Kidney (tissue), 13 donors: ENCODE measurements at regions not wholly inside any gene's neighbourhood (a gene's known extent, or its start where the extent isn't known, plus 50 kb on each side); places are given as distances from the start of the nearest gene placed in this dataset.

Source experiments
- DNase-seq, 5 donors: peaks; one replicate each; pipeline ENCODE4 v3.0.0-alpha.2; 2013 to 2020
- FAIRE-seq: peaks from 2 replicates; lab custom pipeline; 2012; peaks lifted over from hg19 to GRCh38; lab: Jason Lieb, UNC
- H3K27ac ChIP-seq, 2 donors: one replicate each; pipeline ENCODE4 v1.7.0; 2013; ENCODE audit warnings: low read depth in 2 of 2, low read length in 2 of 2, inconsistent platforms in 1 of 2
- H3K27me3 ChIP-seq: one replicate; pipeline ENCODE4 v1.7.1; 2013; ENCODE audit warnings: low read length, inconsistent platforms; ENCODE audit not compliant: control insufficient read depth, insufficient read depth
- H3K36me3 ChIP-seq, 3 donors: one replicate each; pipeline versions ENCODE4 v1.7.0 to v1.7.1; 2013; ENCODE audit warnings: low read length in 3 of 3, control low read depth in 1 of 3, inconsistent platforms in 1 of 3; ENCODE audit not compliant: insufficient read depth in 3 of 3, control insufficient read depth in 2 of 3
- H3K4me1 ChIP-seq, 3 donors: one replicate each; pipeline versions ENCODE4 v1.7.0 to v1.7.1; 2013; ENCODE audit warnings: low read length in 3 of 3, inconsistent platforms in 1 of 3, low read depth in 1 of 3; ENCODE audit not compliant: control insufficient read depth in 2 of 3, insufficient read depth in 2 of 3
- H3K4me3 ChIP-seq, 3 donors: one replicate each; pipeline versions ENCODE4 v1.7.0 to v1.8.1; 2013; ENCODE audit warnings: low read length in 3 of 3, control low read depth in 1 of 3, inconsistent platforms in 1 of 3
- H3K9ac ChIP-seq, 3 donors: one replicate each; pipeline versions ENCODE4 v1.7.0 to v1.7.1; 2013; ENCODE audit warnings: low read length in 3 of 3, control low read depth in 1 of 3, inconsistent platforms in 1 of 3
- H3K9me3 ChIP-seq, 3 donors: one replicate each; pipeline versions ENCODE4 v1.7.0 to v1.7.1; 2013; ENCODE audit warnings: low read length in 3 of 3, control low read depth in 1 of 3, inconsistent platforms in 1 of 3; ENCODE audit not compliant: control insufficient read depth in 2 of 3, insufficient read depth in 1 of 3
- intact Hi-C: fragments of 100-400 bp; cut with DNase I; formaldehyde crosslinking; loops from one replicate; pipeline ENCODE4 v1.11.1; 2022
- TF ChIP-seq, protein P1 (sequence below): IDR thresholded peaks from 3 replicates; pipeline ENCODE4 v1.5.1; 2012; ENCODE audit warnings: mild to moderate bottlenecking, moderate library complexity, borderline replicate concordance; ENCODE audit not compliant: insufficient read depth; ENCODE audit errors: extremely low read depth
- donor health status: control.
- donor health status: control.
- donor health status: control.
- donor health status: control.
- donor health status: control.
- donor health status: DM: yes; HTN: yes; CAD: no.
- donor health status: Normal renal cell carcinoma (clear cell type).

DNA sequence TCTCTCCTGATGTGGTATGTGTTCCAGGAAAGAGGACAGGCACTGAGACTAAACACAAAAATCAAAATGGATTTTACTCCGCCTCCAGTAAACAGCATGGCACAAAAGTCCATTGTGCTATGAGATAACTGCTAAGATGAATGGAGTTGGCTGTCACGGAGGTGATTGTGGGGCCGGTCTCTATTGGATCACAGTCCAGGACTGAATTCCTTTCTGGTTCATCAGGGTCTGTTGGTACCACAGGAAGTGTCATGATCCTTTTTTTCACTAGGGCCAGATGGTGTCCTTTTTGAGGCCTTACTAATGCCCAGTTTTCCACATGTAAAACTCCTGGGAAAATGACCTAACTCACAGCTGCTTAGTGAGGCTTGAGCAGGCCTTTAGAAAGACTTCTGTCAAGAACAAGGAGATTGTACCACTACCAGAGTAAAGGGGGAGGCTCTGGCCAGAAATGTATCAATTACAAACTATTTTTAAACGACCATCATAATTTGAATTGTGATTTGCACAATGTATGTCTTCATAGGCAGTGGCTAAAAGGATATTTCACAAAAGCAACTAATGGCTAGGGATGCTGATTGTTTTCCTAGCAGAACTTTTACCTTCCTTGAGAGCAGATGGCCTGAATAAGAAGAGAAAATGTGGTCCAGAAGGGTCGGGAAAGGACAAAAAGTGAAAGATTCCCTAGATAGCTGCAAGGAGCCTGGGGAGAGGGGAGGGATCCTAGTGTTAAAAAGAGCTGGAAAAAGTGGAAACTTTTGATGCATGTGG is 192.2 kb upstream of the POU3F2 start:
- no peak overlapping the region for H3K4me3 ChIP-seq
- H3K36me3 ChIP-seq: no peaks in the 10 kb centered on the region
- no peaks in the 10 kb centered on the region for H3K4me1 ChIP-seq
- H3K9ac ChIP-seq: no peak overlapping the region
- DNase-seq: no peak
- TF ChIP-seq, protein P1, sequence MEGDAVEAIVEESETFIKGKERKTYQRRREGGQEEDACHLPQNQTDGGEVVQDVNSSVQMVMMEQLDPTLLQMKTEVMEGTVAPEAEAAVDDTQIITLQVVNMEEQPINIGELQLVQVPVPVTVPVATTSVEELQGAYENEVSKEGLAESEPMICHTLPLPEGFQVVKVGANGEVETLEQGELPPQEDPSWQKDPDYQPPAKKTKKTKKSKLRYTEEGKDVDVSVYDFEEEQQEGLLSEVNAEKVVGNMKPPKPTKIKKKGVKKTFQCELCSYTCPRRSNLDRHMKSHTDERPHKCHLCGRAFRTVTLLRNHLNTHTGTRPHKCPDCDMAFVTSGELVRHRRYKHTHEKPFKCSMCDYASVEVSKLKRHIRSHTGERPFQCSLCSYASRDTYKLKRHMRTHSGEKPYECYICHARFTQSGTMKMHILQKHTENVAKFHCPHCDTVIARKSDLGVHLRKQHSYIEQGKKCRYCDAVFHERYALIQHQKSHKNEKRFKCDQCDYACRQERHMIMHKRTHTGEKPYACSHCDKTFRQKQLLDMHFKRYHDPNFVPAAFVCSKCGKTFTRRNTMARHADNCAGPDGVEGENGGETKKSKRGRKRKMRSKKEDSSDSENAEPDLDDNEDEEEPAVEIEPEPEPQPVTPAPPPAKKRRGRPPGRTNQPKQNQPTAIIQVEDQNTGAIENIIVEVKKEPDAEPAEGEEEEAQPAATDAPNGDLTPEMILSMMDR: no peak
- FAIRE-seq: no peak
- intact Hi-C loops: no loop called here
- no peaks in the 10 kb centered on the region for H3K9me3 ChIP-seq
- H3K27ac ChIP-seq: no peak overlapping the region
- no peaks in the 10 kb centered on the region for H3K27me3 ChIP-seq

DNA sequence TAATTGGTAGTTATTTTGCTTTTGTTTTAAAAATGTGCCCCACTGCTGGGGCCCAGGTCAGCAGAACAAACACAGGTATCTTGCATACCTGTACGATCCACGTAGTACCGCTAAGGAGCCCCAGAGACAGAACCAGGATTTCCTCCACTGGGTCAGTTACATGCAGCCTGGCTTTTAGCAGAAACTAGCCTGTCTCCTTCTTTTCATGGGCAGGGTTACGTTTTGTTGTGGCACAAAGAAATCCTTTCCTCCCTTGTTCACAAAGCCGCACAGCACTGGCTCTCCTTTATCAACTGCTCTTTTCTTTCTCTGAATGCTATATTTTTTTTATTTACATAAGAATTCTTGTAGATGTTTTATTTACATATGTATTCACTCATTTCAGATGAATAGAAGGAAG is 190.3 kb upstream of the POU3F2 start:
- H3K9ac ChIP-seq: no peak overlapping the region
- no peak for FAIRE-seq
- H3K9me3 ChIP-seq: no peaks in the 10 kb centered on the region
- intact Hi-C loops: no loop called here
- no peaks in the 10 kb centered on the region for H3K4me1 ChIP-seq
- no peaks in the 10 kb centered on the region for H3K27me3 ChIP-seq
- H3K27ac ChIP-seq: no peak overlapping the region
- TF ChIP-seq, protein P1: no peak
- DNase-seq: no peak
- H3K4me3 ChIP-seq: no peak overlapping the region
- no peaks in the 10 kb centered on the region for H3K36me3 ChIP-seq

DNA sequence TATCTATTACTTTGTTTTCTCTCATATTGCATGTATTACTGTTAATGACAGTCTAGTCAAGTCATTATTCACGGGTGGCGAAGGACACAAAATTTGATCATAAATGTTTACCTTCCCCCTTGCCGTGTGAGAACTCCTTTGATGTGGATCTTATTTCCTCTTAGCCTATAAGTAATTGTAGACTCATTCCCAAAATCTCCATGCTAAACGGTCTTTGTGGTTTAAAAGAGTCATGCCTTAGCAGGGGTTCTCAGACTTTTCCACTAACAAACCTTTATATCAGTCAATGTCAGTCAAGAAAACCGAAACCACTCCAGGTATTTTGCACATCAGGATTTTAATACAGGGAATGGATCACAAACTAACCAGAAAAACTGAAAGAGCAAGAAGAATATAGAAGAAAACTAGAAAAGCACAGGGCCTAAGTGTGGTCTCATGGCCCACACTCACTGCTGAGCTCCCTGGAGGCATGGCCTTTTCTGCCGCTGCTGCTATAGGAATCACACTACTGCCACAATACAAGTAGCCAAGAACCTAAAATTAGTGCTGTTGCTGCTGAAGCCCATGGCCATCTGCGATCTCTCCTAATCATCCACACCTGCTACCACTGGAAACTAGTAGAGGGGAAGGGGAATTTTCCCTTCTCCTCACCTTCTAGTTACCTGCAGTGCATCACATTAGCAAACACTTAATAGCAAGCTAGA is 186.0 kb upstream of the POU3F2 start:
- DNase-seq: no peak
- no peak overlapping the region for H3K4me3 ChIP-seq
- no peaks in the 10 kb centered on the region for H3K4me1 ChIP-seq
- intact Hi-C loops: no loop called here
- H3K27ac ChIP-seq: no peak overlapping the region
- H3K9ac ChIP-seq: no peak overlapping the region
- TF ChIP-seq, protein P1: no peak
- H3K36me3 ChIP-seq: no peaks in the 10 kb centered on the region
- no peaks in the 10 kb centered on the region for H3K9me3 ChIP-seq
- no peaks in the 10 kb centered on the region for H3K27me3 ChIP-seq
- FAIRE-seq: no peak
